HG03469 (cell line): ENCODE measurements at regions not wholly inside any gene's neighbourhood (a gene's known extent, or its start where the extent isn't known, plus 50 kb on each side); places are given as distances from the start of the nearest gene placed in this dataset.

Source experiments
- ATAC-seq: cut with Tn5 transposase; IDR thresholded peaks from one replicate; pipeline ENCODE4 v1.9.1; 2021; ENCODE audit warnings: mild to moderate bottlenecking, moderate library complexity, moderate number of reproducible peaks; ENCODE audit not compliant: unreplicated experiment

DNA sequence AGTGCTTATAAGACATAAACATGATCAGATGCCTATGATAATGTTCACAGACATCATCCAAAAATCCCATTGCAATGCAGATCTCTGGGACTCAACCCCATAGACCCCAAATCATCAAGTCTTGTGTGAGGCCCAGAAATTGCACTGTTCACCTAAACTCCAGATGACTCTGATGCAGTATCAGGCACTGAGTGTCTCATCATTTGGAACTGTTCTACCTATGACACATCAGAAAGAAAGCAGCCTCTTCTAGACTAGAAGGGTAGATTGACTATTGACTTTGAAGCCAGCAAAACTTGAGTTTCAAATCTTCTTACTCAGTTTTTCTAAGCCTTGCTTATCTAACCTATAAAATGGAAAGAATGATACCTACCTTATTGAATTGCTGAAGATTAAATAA lies 58.7 kb upstream of the PAPPA start:
- ATAC-seq = no peak

DNA sequence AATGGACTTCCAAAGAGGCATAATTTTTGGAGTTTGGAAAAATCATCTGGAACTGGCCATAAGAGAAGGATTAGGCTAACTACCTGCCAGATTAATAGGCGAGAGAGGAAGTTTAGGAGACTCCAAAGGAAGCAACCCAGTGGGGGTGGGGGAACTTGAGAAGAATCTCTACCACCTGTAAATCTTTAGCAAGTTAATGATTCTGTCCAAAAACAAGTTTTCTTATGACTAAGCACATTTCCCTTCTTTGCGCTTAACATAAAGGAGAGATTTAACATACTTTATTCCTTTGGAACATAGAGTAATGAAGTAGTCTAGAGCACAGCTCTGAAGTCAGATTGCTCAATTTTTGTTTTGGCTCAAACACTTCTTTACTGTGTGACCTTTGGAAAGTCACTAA lies 58.2 kb upstream of the PAPPA start:
- ATAC-seq = no peak

DNA sequence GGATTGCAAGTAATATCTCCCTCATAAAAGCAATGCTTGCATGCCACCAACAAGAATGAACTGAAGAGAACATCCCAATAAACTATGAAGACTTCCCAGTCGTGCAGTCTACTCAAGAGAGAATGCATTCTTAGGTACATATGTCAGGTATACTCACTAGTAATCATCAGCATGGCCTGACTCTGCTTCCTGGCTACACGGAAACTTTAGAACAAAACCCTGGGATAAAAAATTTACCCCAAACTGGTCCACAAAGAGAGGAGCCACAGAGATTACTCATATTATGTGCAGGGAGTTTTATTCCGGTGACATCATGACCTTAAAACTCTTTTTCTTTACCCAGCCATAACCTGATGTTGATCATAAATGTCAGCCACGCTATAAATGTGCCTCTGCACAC lies 57.5 kb upstream of the PAPPA start:
- ATAC-seq = no peak

DNA sequence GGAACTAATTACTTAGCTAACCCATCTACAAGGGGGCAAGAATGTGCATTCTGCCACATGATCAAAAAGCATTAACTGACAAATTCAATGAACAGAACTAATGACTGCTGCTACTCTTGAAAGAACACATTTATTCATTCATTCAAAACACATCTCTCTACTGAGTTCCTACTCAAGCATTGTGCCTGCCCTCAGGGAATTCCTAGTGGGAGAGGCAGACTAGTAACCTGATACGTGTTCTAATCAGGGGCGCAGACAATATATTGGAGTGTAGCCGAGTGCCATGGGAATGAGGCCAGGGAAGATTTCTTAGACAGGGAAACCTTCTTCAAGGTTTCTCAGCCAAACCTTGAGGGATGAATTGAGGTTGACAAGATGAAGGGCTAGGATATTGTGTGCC lies 56.7 kb upstream of the PAPPA start:
- ATAC-seq = no peak

DNA sequence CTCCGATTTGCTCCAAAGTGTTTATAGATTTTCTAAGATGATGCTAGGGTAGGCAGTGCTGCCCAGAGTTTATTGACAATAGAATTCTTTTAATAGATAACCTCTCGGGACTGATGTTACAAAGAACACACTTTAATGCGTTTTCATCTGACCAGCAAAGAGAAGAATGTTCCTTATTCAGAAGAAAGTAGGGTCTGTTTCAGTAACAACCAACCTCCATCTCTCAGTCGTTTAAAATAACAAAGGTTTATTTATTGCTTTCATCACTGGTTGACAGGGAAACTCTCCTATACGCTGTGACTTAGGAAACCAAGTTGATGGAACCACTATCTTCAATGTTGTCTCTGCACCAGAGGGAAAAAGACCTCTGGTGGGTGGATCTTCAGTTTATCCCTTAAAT lies 55.1 kb upstream of the PAPPA start:
- no peak for ATAC-seq

DNA sequence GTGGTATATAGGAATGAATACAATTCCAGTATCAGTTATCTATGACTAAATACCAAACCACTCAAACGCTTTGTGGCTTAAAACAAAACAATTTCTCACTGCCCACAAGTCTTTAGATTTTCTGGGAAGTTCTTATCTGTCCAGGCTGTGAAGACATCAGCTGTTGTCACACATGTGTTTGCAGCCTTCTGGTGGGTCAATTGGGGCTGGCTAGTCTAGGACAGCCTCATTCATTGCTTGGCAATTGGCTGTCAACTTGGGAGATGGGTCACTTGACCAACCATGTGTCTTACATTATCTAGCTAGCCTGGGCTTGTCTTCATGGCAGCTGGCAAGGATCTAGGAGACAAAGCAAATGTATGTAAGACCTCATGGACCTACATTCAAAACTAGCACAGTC lies 53.8 kb upstream of the PAPPA start:
- ATAC-seq = no peak

DNA sequence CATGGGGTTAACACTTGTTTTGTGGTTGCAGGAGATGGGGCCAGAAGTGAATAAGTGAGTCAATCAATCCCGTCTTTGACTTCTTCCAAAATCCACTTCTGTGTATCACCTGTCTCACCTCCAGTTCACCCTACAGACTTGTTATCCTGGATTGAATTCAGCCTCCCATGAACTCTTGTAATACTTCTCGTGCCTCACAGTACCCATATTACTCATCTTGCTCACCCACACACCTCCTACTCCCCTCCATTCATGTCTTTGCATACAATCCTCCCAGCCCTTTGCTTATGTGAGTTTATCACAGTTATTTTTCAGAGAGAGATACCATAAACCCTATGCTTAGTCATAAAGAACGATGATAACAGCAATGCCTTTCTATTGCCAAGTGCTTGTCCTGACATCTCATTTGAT lies 52.9 kb upstream of the PAPPA start:
- no peak for ATAC-seq

DNA sequence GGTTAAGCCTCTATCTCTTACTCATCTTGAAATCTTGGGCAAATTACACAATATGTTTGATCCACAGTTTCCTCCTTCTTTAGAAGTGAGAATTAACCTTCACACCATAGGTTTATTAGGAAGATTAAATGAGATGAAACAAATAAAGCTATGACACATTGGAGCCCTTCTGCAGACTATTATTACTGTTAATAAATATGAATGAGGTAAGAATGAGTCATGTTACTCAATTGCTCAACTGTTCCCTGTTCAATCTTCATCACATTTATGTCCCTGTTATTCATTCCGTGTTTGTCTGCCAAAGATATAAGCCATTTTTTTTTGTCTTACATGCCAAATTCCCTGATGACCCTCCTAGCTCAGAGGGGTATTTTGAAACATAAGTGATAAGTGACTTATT lies 52.1 kb upstream of the PAPPA start:
- no peak for ATAC-seq

DNA sequence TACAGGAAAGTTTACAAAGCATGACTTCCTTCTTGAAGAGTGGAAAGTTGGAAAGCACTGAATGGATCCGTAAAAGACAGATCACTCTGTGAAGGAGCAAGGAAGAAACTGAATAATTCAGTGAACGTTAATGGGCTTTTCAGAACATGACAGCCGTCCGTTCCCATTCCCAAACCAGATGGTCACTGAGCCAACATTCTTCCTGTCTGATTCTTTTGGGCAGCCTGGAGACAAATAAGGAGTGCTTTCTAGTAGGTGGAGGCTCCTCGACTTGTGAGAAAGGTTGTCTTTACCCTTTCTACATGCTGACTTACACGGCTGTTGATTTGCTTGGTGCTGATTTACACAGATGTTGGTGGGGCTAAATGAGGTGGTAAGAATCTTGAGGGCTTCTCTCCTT lies 51.0 kb upstream of the PAPPA start:
- no peak for ATAC-seq
